Stomach (tissue), 4 donors: ENCODE measurements at regions not wholly inside any gene's neighbourhood (a gene's known extent, or its start where the extent isn't known, plus 50 kb on each side); places are given as distances from the start of the nearest gene placed in this dataset.

Experiments
- CTCF ChIP-seq, 7 experiments: fragments of 450-650 bp in 4 of 7; fragments of 200-600 bp in 3 of 7; sonication (generic) in 3 of 7; IDR thresholded peaks; one replicate each; pipeline ENCODE4 v1.5.1; 2016 to 2019; ENCODE audit warnings: antibody characterized with exemption in 7 of 7, control low read depth in 2 of 7, mild to moderate bottlenecking in 1 of 7
- EP300 ChIP-seq: sonication (generic); formaldehyde crosslinking; IDR thresholded peaks from one replicate; pipeline ENCODE4 v1.6.1; 2017; ENCODE audit warnings: antibody characterized with exemption
- POLR2AphosphoS5 ChIP-seq, 3 donors: sonication (generic); formaldehyde crosslinking; IDR thresholded peaks; one replicate each; pipeline ENCODE4 v1.6.1; 2016; ENCODE audit warnings: antibody characterized with exemption in 3 of 3

DNA sequence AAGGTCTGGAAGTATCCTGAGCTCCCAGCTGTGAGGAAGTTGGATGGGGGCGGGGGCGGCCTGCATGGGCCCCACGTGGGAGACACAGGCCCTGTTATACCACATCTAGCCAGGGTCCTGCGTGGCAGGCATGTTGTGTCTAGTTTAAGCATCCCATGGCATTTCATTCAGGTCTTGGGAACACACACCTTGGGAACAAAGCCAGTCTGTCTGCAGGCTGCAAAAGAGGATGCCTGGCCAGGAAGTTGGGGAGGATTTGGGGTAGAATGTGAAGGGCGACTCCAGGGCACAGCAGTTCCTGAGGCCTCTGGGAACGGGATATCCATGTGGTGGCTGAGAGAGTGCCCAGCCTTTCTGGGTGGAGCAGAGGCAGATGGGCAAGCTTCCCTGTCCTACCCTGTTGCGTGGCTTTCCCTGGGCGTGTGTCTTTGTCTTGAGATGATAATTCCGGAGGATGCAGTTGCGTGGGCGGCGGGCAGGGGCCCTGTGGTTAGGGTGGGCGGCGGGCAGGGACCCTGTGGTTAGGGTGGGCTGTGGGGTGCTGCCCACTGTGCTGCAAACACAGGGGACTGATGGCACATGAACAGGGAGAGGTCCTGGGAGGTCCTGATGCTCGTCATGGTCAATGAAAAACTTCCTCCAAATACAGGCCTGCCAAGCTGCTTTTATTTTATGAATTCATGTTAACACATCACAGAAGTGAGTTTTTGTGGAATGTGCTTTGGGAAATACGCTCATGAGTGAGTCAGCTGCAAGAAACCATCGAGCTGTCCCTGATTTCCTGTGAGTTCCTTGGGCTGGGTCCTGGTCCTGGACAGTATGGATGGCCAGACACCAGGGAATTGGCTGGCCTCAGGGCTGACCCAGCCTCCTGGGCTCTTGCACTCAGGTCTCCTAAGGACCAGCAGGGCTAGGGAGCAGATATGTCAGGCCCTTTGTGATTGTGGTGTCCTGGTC lies 90.0 kb upstream of the HS6ST1 start:
- TF ChIP-seq EP300 (no peak), CTCF (IDR thresholded peaks at IDR 0.05) (no peak), POLR2AphosphoS5 (IDR thresholded peaks at IDR 0.05) (no peak)
